Superior temporal gyrus (tissue), 1 donor: ENCODE measurements at regions not wholly inside any gene's neighbourhood (a gene's known extent, or its start where the extent isn't known, plus 50 kb on each side); places are given as distances from the start of the nearest gene placed in this dataset.

Experiments
- DNase-seq: peaks from one replicate; pipeline ENCODE4 v3.0.0-alpha.2; 2016; ENCODE audit errors: extremely low spot score

DNA sequence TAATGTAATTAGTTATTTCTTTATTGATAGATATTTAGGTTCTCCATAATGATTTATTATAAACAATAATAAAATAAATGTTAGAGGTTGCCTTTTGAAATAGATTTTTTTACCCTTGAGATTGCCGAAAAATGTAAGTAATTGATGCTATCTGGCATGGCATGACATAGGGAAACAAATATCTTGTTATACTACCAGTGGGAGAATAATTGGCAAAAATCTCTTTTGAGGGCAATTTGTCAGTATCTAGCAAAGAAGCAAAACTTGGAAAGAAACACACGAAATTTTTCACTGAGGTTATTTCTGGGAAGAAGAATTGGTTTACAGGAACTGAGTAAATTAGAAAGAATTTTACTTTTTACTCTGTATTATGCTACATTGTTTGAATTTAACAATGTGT, 547.2 kb upstream of the SETBP1 start:
- DNase-seq: no peak

GRCh38 chr18:44134447-44134846, 546.2 kb upstream of the SETBP1 start:
- DNase-seq: no peak

- no peak for DNase-seq
Measured at GRCh38 chr18:44135741-44136140, 544.9 kb upstream of the SETBP1 start.

- DNase-seq: no peak
Measured at GRCh38 chr18:44136326-44136725, 544.4 kb upstream of the SETBP1 start.

- no peak for DNase-seq
Measured at GRCh38 chr18:44143072-44143471, 537.6 kb upstream of the SETBP1 start.

DNA sequence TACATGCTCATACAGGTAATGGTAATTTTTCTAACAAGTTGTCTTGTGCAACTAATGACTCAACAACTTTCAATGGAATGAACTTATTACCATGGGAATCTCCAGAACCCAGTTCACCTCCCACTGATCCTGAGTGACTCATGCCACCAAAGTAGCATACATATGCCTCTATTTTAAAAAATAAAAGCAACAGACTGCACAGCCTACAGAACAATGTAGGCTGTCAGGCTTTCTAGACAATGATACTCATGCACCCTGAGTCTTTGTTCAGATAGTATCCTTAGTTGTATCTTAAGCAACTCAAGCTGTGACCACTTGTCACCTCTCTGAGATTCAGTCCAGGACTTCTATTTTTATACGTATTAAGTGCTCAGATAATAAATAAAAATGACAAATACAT, 531.0 kb upstream of the SETBP1 start:
- no peak for DNase-seq

DNA sequence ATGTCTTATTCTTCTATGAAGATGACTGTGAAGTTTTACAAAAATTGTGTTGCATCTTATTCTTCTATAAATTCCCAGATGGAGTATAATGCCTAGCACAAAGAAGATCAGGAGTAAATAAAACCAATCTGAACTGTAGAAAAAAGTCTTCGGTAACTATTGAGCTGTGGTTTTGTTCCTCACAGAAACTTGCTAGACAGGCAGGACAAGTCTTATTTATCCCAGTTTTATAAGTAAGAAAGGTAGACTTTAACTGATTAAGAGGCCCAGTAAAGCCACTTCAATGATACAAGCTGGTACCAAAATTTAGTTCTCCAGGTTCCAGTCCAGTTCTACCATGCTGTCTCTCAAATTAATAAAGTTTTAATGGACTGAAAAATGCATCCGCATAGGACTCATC, 526.7 kb upstream of the SETBP1 start:
- no peak for DNase-seq

GRCh38 chr18:44156126-44156525, 524.6 kb upstream of the SETBP1 start:
- DNase-seq: no peak

DNA sequence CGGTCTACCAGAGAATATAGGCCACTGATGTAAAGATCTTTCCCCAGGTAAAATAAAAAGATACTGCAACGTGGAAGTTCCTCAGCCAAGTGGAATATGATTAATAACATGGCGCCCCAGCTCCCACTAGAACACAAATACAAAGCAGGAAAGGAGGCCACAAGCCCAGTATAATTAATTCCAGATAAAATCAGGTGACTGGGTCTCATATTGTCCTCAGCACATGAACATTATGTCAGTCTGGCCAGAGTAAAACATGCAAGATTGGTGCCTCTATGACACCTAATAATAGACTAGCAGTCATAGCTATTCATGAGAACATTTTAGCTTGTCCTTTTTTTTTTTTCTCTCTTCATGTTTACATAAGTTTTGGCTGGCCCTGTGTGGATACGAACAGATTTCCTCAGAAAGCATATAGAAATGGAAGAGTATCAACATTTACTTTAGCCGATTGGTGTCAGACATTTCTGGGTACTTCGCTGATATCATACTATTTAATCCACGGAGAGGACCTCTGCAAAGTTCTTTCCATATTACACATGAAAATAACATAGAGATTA, 523.8 kb upstream of the SETBP1 start:
- no peak for DNase-seq

DNA sequence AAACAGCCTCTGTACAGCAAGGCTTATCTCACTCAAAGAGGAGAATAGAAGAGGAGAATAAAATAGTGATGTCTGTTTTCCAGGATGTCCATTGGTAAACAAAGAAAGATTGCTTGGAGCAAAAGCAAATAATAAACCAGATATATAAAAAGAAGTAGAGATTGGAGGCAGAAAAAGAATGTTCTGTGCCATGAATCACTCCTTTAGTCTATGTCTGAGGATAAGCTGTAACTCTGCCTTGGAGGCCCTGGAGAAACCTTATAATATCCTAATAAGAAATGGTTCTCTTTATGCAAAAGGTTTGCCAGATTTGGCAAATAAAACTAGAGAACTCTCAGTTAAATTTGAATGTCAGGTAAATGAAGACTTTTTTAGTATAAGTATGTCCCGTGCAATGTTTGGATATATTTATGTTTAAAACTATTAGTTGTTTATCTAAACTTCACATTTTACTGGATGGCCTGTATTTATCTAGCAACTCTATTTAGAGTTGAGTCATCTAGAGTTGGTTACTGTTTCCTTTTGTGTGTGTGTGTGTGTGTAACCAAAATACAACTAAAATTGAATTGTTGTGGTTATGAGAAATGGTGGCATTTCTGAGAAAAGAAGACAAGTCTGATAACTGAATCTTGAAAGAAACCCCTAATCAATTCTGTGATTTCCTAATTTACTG, 510.3 kb upstream of the SETBP1 start:
- no peak for DNase-seq

DNA sequence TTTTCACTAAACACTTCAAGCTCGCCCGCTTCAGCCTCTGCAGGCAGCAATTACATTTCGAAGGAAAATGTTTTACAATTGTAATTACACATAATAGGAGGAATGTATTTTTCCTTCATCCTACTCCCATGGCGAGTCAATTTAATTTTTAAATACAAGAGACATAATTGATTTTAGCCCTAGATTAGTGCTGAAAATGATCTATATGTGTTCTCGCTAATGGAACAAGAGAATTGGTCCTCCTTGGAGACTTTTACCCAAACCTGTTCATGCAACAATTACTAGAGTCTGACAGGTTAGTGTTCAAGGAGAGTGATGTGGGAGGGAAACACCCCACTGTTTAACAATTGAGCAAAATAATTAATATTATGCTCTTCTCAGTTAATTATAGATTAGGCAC, 509.4 kb upstream of the SETBP1 start:
- DNase-seq: no peak

DNA sequence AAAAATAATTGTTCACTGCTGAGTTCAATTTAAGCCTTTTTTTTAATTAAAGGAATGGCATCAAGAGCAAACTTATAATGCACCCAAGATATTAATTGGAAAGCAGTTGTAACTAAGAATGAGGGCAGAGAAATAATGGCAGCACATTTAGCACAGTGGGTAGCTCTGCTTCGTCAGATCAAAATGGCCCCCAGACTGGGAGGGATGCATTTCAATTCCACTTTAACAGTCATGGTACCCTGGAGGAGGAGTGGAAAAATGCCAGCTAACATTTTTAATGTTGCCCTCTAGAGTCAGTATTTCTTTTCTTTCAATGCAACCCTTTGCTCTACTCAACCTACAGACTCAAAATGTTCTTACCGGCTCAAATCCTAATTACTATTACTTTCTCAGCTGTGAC, 504.8 kb upstream of the SETBP1 start:
- DNase-seq: no peak

GRCh38 chr18:44178476-44178875, 502.2 kb upstream of the SETBP1 start:
- DNase-seq: no peak

DNA sequence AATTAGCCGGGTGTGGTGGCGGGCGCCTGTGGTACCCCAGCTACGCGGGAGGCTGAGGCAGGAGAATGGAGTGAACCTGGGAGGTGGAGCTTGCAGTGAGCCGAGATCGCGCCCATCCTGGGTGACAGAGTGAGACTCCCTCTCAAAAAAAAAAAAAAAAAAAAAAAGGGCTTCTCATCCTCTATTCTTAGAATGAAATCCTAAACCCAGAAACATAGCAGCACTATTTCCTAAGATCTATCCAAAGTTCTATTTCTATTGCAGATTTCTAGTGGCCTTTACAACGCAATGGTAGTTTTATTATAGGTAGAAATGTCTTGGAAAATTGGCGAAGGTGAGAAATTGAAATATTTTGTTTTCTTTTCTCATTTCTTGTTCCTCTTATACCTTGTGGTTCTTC, 501.0 kb upstream of the SETBP1 start:
- no peak for DNase-seq

- no peak for DNase-seq
Measured at GRCh38 chr18:44180683-44181082, 500.0 kb upstream of the SETBP1 start.

DNA sequence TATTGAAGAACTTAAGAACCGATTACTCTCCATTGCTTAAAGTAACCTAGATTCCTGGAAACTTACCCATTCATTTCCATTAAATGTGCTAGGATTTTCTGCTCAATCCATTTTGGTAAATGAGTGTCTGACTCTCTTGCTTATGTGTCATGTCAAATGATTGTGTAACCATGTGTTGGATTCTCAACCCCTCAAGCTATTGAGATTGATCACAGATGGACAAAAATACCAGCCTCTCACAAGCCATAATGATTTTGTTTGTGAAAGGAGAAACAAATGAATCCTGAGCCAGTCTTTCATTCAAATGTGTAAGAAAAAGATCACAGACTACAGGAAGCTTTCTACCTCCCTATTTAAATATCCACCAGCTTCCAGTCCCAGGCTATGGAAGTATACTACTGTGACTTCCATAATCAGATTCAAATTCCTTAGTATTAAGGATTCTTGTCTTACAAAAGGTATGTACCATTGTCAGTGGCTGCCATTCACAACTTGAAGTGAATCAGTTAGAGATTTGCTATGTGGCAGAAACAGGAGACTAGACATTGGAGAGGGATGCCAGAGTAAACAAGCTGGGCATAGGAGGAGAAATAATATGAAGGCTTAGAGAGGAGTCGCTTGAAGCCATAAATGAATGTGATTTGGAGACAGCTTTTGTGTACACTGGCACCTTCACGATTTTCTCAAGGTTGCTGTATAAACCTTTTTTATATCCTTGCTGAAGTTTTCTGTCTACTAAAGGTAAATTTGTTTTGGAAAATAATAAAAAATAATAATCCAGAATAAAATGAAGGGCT, 498.5 kb upstream of the SETBP1 start:
- DNase-seq: no peak

DNA sequence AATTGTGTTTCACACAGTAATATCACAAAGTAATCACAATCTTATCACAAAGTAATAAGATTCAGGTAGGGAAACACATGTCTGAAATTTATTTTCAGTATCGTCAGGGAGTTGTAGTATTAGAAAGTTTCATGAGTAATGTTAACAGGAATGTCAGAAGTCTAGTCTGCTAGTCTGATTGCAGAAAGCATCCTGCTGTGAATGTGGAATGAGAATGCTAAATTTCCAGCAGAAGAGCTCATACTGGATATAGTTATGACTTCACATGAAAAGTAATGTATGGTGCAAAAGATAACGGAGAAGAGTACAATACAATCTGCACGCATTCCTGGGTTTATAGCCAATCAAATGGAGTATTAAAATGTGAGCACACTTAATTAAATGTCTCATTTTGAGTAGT, 494.7 kb upstream of the SETBP1 start:
- DNase-seq: no peak

DNA sequence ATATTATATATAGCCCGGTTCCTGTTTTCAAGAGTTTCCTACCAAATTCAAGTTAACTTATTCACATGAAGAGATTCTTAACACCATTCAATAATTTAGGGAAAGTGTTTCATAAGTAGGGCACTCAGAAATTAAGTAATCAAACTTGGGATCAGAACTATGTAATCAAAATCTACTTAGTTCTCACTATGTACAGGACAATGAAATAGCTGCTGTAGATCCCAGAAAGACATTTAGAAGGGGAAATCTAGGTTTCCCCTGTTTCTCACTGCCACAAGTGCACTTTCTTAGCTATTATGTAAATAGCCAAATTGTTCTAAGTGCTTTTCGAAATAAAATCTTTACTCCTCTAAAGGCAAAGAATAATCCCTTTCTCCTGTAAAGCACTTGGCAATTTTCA, 493.6 kb upstream of the SETBP1 start:
- no peak for DNase-seq

GRCh38 chr18:44195394-44196140, 485.1 kb upstream of the SETBP1 start:
- no peak for DNase-seq

DNA sequence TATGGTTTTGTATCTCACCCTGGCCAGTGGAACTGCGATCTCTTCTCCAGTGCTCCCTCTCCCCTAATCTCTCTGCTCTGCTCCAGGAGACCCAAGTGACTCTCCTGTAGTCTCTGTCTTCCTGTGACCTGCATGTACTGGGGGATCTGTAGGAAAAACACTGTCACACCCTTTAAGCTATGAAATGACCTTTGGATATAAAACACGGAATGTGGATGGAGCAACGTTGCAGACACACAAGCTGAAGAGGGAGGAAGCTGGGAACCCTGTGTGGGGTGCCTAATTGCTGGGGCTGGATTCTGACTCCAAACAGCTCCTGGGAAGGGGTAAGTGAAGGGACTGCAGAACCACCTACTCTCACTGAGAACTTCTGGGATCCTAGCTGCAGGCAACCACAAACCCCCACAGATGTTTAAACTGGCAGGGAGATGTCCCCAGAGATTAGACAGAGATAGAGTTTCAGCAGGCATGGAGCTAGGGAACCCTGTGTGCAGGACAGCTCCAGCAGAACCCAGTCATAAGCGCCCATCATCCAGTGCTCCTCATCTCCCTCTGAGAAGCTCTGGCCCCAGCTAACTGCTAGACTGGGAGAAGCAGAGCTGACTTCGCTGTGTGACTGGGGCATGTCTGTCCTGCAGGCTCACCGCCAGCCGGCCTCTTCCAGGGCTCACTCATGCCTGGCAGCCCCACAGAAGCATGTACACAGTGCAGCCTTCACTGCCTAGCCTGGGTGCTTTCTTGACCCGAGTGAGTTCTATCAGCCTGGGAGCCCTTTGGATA, 482.7 kb upstream of the SETBP1 start:
- no peak for DNase-seq

DNA sequence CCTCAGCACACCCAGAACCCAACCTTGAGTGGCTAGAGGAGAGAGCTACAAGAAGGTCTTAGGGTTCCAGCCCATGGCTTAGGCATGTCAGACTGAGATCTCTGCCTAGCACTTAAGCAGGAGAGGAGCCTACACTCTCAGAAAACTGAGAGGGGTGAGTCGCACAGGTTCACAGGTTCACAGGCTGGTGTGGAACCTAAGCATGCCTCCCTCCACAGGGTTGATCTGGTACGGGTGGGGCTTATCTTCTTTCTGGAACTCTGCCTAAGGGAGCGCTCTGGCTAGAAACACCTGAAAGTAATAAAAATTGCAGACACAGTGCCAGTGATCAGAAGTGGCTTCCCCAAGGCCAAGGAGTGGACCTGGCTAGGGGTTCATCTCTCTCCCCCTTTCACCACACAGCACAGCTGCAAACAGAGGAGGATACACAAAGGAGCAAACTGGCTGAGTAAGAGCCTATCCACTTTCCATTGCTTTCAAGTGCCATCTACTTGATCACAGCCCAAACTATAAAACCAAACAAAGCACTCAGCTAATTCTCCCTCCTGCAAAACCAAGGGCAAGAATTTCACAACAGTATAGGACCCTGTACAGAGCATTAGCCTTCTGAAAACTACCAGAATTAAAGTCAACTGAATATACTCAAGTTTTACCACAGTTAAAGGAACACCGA, 481.9 kb upstream of the SETBP1 start:
- DNase-seq: no peak
